ENCODE measurements at regions not wholly inside any gene's neighbourhood (a gene's known extent, or its start where the extent isn't known, plus 50 kb on each side); places are given as distances from the start of the nearest gene placed in this dataset.

- ATAC-seq (ENCODE audit: insufficient read depth, low FRiP score), result no peak
- Histone ChIP-seq H3K9ac (ENCODE audit: insufficient read depth in 1 of 2, low read length in 2 of 2) (peak overlapping the region in 1 of 2 donors; percentile 73), H3K36me3 (ENCODE audit: control insufficient read depth in 4 of 4, insufficient read depth in 4 of 4, low read length in 4 of 4) (no peaks in the 10 kb centered on the region)
Measured at GRCh38 chr9:129556491-129557191, 64.3 kb downstream of the C9orf50 start.

GRCh38 chr9:129555512-129556215, 65.2 kb downstream of the C9orf50 start:
- no peaks in the 10 kb centered on the region for H3K27me3 ChIP-seq (ENCODE audit: control insufficient read depth in 3 of 3, insufficient read depth in 3 of 3, low read length in 2 of 3)
- H3K4me1 ChIP-seq (ENCODE audit: control insufficient read depth in 5 of 5, insufficient read depth in 5 of 5, low read length in 5 of 5), result peaks cover 0 to 46% (median 19%) of the 10 kb centered on the region in 5 donors
- peak overlapping the region in 1 of 2 donors; percentile 28 for H3K9ac ChIP-seq (ENCODE audit: insufficient read depth in 1 of 2, low read length in 2 of 2)
- no peak for ATAC-seq (ENCODE audit: insufficient read depth, low FRiP score)
- DNase-seq, result peak; percentile 71 to 77 (median 73)
- no peaks in the 10 kb centered on the region for H3K9me3 ChIP-seq (ENCODE audit: control insufficient read depth in 4 of 4, insufficient read depth in 3 of 4, low read length in 3 of 4)
- H3K4me3 ChIP-seq, result no peak overlapping the region
- no peak overlapping the region for H3K27ac ChIP-seq (ENCODE audit: low read depth in 1 of 2, low read length in 1 of 2)
- H3K36me3 ChIP-seq (ENCODE audit: control insufficient read depth in 4 of 4, insufficient read depth in 4 of 4, low read length in 4 of 4), result no peaks in the 10 kb centered on the region
- WGBS, 2 donors, result 73 to 77% methylated on average over 14 of the region's 14 CpGs
- TF ChIP-seq, protein P1, sequence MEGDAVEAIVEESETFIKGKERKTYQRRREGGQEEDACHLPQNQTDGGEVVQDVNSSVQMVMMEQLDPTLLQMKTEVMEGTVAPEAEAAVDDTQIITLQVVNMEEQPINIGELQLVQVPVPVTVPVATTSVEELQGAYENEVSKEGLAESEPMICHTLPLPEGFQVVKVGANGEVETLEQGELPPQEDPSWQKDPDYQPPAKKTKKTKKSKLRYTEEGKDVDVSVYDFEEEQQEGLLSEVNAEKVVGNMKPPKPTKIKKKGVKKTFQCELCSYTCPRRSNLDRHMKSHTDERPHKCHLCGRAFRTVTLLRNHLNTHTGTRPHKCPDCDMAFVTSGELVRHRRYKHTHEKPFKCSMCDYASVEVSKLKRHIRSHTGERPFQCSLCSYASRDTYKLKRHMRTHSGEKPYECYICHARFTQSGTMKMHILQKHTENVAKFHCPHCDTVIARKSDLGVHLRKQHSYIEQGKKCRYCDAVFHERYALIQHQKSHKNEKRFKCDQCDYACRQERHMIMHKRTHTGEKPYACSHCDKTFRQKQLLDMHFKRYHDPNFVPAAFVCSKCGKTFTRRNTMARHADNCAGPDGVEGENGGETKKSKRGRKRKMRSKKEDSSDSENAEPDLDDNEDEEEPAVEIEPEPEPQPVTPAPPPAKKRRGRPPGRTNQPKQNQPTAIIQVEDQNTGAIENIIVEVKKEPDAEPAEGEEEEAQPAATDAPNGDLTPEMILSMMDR (IDR thresholded peaks at IDR 0.05; ENCODE audit: control extremely low read depth, extremely low read depth), result no peak

More at GRCh38 chr9:129556491-129557191, 64.3 kb downstream of the C9orf50 start:
- H3K27ac ChIP-seq (ENCODE audit: low read depth in 1 of 2, low read length in 1 of 2), result no peak overlapping the region
- TF ChIP-seq, protein P1 (IDR thresholded peaks at IDR 0.05; ENCODE audit: control extremely low read depth, extremely low read depth), result no peak
- WGBS, 2 donors, result 91 to 96% methylated on average over 12 of the region's 12 CpGs
- no peak overlapping the region for H3K4me3 ChIP-seq
- peaks cover 0 to 49% (median 19%) of the 10 kb centered on the region in 5 donors for H3K4me1 ChIP-seq (ENCODE audit: control insufficient read depth in 5 of 5, insufficient read depth in 5 of 5, low read length in 5 of 5)
- no peaks in the 10 kb centered on the region for H3K9me3 ChIP-seq (ENCODE audit: control insufficient read depth in 4 of 4, insufficient read depth in 3 of 4, low read length in 3 of 4)
- no peak for DNase-seq
- H3K27me3 ChIP-seq (ENCODE audit: control insufficient read depth in 3 of 3, insufficient read depth in 3 of 3, low read length in 2 of 3), result no peaks in the 10 kb centered on the region

DNA sequence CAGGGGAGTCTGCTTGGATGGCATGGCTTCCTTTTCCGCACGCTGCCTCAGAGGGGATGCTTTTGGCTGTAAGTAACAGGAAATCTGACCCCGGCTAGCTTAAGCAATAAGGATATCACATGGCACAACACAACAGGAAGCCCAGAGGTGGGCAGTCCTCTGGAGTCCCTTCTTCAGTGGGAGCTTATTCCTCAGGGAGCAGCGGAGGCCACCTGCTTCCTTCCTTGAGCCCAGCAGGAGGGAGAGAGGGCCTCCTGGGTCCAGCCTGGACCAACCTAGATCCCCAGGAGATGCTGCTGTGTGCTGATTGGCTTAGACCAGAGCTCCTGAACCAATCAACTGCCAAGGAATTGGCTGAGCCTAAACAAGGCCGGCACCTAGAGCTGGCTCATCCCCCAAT, 66.3 kb downstream of the C9orf50 start:
- H3K9ac ChIP-seq (ENCODE audit: insufficient read depth in 1 of 2, low read length in 2 of 2), result no peak overlapping the region
- H3K27ac ChIP-seq (ENCODE audit: low read depth in 1 of 2, low read length in 1 of 2), result peak overlapping the region in 1 of 2 donors; percentile 16
- H3K4me3 ChIP-seq, result no peak overlapping the region
- H3K4me1 ChIP-seq (ENCODE audit: control insufficient read depth in 5 of 5, insufficient read depth in 5 of 5, low read length in 5 of 5), result peaks cover 0 to 48% (median 19%) of the 10 kb centered on the region in 5 donors
- no peaks in the 10 kb centered on the region for H3K9me3 ChIP-seq (ENCODE audit: control insufficient read depth in 4 of 4, insufficient read depth in 3 of 4, low read length in 3 of 4)
- 35 to 47% methylated on average over 5 of the region's 5 CpGs for WGBS, 2 donors
- ATAC-seq (ENCODE audit: insufficient read depth, low FRiP score) (no peak), DNase-seq (peak in 1 of 3 donors; percentile 59)
- TF ChIP-seq, protein P1 (IDR thresholded peaks at IDR 0.05; ENCODE audit: control extremely low read depth, extremely low read depth), result no peak
- no peaks in the 10 kb centered on the region for H3K27me3 ChIP-seq (ENCODE audit: control insufficient read depth in 3 of 3, insufficient read depth in 3 of 3, low read length in 2 of 3)
- H3K36me3 ChIP-seq (ENCODE audit: control insufficient read depth in 4 of 4, insufficient read depth in 4 of 4, low read length in 4 of 4), result no peaks in the 10 kb centered on the region

Measured in lung (tissue), 11 donors.